GM23248 (cell line): ENCODE measurements at regions not wholly inside any gene's neighbourhood (a gene's known extent, or its start where the extent isn't known, plus 50 kb on each side); places are given as distances from the start of the nearest gene placed in this dataset.

Source experiments
- EZH2 ChIP-seq: fragments of 200-600 bp; sonication (generic); IDR thresholded peaks from 2 replicates; pipeline ENCODE4 v1.6.1; 2018; ENCODE audit warnings: antibody characterized with exemption, mild to moderate bottlenecking; ENCODE audit not compliant: insufficient read depth, poor library complexity, severe bottlenecking
- EZH2phosphoT487 ChIP-seq: fragments of 200-600 bp; sonication (generic); IDR thresholded peaks from 2 replicates; pipeline ENCODE4 v1.6.1; 2018; ENCODE audit warnings: antibody characterized with exemption, moderate library complexity, mild to moderate bottlenecking, low read depth; ENCODE audit not compliant: insufficient read depth

DNA sequence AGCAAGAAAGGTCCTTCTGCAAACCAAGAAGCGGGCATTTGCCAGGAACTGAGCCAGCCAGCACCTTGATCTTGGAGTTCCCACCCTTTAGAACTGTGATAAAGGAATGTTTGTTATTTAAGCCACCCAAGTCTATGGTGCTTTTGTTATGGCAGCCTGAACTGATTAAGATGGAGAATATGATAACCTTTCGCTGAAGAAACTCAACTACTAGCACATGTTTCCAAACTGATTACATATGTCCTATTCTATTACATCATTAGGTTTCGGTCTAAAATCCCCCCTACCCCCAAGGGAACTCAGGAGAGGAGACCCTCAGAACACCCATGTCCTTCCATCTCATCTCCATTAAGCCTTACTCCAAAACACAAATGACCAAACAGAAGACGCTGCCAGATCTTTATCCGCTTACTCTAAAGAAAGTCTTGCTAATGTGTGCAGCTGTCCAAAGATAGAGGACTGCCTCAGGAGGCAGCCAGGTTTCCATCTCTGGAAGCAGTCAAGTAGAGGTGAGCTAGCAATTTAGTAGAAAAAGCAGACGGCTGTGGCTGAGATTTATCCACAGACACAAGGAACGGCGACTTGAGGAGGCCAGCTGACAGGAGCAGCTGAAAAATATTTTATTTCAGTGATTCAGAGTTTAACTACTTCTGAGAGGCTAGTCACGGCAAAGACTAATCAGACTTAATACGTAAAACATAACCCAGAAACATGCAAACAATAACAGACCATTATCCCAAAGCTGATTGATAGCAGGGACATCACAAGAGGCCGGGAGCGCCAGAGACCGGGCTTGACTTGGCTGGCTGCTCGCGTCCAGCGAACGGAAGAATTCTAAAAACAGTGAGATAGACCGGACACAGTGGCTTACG lies 611.4 kb upstream of the CDH5 start:
- TF ChIP-seq EZH2phosphoT487 (no peak), EZH2 (no peak)
